ENCODE measurements at regions not wholly inside any gene's neighbourhood (a gene's known extent, or its start where the extent isn't known, plus 50 kb on each side); places are given as distances from the start of the nearest gene placed in this dataset.

DNA sequence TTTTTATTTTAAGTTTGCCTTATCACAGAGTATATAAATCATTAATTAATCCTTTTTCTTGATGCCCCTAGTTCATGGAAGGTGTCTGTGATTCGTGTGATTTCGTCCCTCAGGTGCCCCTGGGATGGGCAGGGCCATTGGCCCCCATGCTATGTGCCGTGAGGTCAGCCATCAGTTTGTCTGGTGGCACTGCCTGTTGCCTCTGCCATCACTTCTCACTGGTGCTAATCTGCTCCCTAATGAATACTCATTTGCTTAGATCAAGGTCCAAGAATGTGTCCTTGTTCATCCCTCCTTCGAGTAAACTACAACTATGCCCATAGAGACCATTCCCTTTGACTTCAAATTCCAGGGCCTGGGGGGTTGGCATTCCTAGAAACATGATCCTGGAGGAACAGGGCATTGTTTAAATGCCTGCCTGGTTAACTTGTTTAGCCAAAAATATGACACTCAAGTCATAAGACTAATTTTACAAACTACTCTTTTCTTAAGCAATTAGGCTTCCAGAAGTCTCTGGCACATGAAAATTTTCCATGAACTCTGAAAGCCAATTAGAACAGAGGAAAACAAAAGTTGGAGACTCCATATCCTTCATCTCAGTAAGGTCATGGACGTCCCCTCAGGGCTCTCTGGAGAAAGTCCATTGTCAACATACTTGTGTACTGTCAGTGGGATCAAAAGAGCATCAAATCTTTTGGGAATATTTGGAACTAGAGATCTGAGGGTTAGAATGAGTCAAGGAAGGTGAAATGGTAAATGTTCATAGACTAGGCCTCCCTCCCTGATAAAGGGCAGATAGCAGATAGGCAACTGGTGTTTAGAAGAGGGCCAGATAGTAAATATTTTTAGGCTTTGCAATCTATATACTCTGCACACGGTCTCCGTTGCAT lies 90.9 kb upstream of the PLXNC1 start:
- no peak for TF ChIP-seq MTA2 (IDR thresholded peaks at IDR 0.05; ENCODE audit: low read depth)
- TF ChIP-seq NFIC (IDR thresholded peaks at IDR 0.05) = no peak
- TF ChIP-seq HNRNPLL (IDR thresholded peaks at IDR 0.05; ENCODE audit: low read depth, low read length, poor library complexity, severe bottlenecking) = no peak
- TF ChIP-seq ARID2 (IDR thresholded peaks at IDR 0.05) = no peak
- TF ChIP-seq, protein P1, sequence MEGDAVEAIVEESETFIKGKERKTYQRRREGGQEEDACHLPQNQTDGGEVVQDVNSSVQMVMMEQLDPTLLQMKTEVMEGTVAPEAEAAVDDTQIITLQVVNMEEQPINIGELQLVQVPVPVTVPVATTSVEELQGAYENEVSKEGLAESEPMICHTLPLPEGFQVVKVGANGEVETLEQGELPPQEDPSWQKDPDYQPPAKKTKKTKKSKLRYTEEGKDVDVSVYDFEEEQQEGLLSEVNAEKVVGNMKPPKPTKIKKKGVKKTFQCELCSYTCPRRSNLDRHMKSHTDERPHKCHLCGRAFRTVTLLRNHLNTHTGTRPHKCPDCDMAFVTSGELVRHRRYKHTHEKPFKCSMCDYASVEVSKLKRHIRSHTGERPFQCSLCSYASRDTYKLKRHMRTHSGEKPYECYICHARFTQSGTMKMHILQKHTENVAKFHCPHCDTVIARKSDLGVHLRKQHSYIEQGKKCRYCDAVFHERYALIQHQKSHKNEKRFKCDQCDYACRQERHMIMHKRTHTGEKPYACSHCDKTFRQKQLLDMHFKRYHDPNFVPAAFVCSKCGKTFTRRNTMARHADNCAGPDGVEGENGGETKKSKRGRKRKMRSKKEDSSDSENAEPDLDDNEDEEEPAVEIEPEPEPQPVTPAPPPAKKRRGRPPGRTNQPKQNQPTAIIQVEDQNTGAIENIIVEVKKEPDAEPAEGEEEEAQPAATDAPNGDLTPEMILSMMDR (IDR thresholded peaks at IDR 0.05 in 2 of 3, conservative IDR thresholded peaks at IDR 0.05 in 1 of 3; ENCODE audit: insufficient read depth in 2 of 3, low read depth in 1 of 3, low read length in 3 of 3) = no peak
- TF ChIP-seq, protein P2, sequence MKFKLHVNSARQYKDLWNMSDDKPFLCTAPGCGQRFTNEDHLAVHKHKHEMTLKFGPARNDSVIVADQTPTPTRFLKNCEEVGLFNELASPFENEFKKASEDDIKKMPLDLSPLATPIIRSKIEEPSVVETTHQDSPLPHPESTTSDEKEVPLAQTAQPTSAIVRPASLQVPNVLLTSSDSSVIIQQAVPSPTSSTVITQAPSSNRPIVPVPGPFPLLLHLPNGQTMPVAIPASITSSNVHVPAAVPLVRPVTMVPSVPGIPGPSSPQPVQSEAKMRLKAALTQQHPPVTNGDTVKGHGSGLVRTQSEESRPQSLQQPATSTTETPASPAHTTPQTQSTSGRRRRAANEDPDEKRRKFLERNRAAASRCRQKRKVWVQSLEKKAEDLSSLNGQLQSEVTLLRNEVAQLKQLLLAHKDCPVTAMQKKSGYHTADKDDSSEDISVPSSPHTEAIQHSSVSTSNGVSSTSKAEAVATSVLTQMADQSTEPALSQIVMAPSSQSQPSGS (CRISPR knock-in tag; IDR thresholded peaks at IDR 0.05) = no peak
- no peak for TF ChIP-seq SPI1 (IDR thresholded peaks at IDR 0.05; ENCODE audit: borderline replicate concordance, low read depth, low read length)
- TF ChIP-seq, protein P3, sequence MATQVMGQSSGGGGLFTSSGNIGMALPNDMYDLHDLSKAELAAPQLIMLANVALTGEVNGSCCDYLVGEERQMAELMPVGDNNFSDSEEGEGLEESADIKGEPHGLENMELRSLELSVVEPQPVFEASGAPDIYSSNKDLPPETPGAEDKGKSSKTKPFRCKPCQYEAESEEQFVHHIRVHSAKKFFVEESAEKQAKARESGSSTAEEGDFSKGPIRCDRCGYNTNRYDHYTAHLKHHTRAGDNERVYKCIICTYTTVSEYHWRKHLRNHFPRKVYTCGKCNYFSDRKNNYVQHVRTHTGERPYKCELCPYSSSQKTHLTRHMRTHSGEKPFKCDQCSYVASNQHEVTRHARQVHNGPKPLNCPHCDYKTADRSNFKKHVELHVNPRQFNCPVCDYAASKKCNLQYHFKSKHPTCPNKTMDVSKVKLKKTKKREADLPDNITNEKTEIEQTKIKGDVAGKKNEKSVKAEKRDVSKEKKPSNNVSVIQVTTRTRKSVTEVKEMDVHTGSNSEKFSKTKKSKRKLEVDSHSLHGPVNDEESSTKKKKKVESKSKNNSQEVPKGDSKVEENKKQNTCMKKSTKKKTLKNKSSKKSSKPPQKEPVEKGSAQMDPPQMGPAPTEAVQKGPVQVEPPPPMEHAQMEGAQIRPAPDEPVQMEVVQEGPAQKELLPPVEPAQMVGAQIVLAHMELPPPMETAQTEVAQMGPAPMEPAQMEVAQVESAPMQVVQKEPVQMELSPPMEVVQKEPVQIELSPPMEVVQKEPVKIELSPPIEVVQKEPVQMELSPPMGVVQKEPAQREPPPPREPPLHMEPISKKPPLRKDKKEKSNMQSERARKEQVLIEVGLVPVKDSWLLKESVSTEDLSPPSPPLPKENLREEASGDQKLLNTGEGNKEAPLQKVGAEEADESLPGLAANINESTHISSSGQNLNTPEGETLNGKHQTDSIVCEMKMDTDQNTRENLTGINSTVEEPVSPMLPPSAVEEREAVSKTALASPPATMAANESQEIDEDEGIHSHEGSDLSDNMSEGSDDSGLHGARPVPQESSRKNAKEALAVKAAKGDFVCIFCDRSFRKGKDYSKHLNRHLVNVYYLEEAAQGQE (IDR thresholded peaks at IDR 0.05; ENCODE audit: borderline replicate concordance) = no peak
- TF ChIP-seq, protein P3 (CRISPR knock-in tag; IDR thresholded peaks at IDR 0.05; ENCODE audit: low read depth) = no peak
- no peak for TF ChIP-seq ZNF24 (IDR thresholded peaks at IDR 0.05)

All from K562 (cell line).